Gastroesophageal sphincter (tissue), 4 donors: ENCODE measurements at regions not wholly inside any gene's neighbourhood (a gene's known extent, or its start where the extent isn't known, plus 50 kb on each side); places are given as distances from the start of the nearest gene placed in this dataset.

Experiments
- ATAC-seq: fragments of 150-250 bp; one replicate; pipeline ENCODE4 v1.9.1; 2016; ENCODE audit warnings: mild to moderate bottlenecking, moderate library complexity
- H3K27ac ChIP-seq, 4 donors: fragments of 200-600 bp; sonication (generic) in 3 of 4; 1 replicate in 3 of 4; 2 replicates in 1 of 4; pipeline ENCODE4 v1.5.1; 2016 to 2019
- H3K27me3 ChIP-seq: fragments of 200-600 bp; sonication (generic); one replicate; pipeline ENCODE4 v1.5.1; 2019
- H3K36me3 ChIP-seq, 2 donors: fragments of 200-600 bp; sonication (generic); one replicate each; pipeline ENCODE4 v1.5.1; 2019; ENCODE audit warnings: control low read depth in 1 of 2
- H3K4me1 ChIP-seq, 3 donors: fragments of 200-600 bp; sonication (generic); 1 replicate in 2 of 3; 2 replicates in 1 of 3; pipeline ENCODE4 v1.5.1; 2016 to 2019; ENCODE audit warnings: control low read depth in 2 of 3
- H3K4me3 ChIP-seq, 2 donors: fragments of 200-600 bp; sonication (generic); one replicate each; pipeline ENCODE4 v1.5.1; 2019; ENCODE audit warnings: mild to moderate bottlenecking in 1 of 2, moderate library complexity in 1 of 2
- H3K9me3 ChIP-seq, 3 donors: fragments of 200-600 bp; sonication (generic); one replicate each; pipeline ENCODE4 v1.5.1; 2017 to 2019; ENCODE audit warnings: control low read depth in 2 of 3
- EP300 ChIP-seq: sonication (generic); formaldehyde crosslinking; IDR thresholded peaks from one replicate; pipeline ENCODE4 v1.6.1; 2017; ENCODE audit warnings: antibody characterized with exemption, mild to moderate bottlenecking
- POLR2A ChIP-seq, 2 donors: fragments of 450-650 bp; IDR thresholded peaks; one replicate each; pipeline ENCODE4 v1.6.1; 2017; ENCODE audit warnings: antibody characterized with exemption in 2 of 2, mild to moderate bottlenecking in 2 of 2, moderate library complexity in 1 of 2
- POLR2AphosphoS5 ChIP-seq: sonication (generic); formaldehyde crosslinking; IDR thresholded peaks from one replicate; pipeline ENCODE4 v1.6.1; 2017; ENCODE audit warnings: antibody characterized with exemption
- WGBS, 2 donors: methylation state at CpG; one replicate each; pipeline ENCODE4 v1.1.5; 2018; ENCODE audit warnings: low coverage in 1 of 2; 5-methylcytosine and 5-hydroxymethylcytosine counted together
- TF ChIP-seq, protein P1 (sequence below), 4 experiments: fragments of 200-600 bp in 2 of 4; fragments of 450-650 bp in 2 of 4; sonication (generic) in 1 of 4; IDR thresholded peaks; one replicate each; pipeline ENCODE4 v1.5.1; 2017 to 2019; ENCODE audit warnings: antibody characterized with exemption in 4 of 4, mild to moderate bottlenecking in 2 of 4, moderate library complexity in 2 of 4

DNA sequence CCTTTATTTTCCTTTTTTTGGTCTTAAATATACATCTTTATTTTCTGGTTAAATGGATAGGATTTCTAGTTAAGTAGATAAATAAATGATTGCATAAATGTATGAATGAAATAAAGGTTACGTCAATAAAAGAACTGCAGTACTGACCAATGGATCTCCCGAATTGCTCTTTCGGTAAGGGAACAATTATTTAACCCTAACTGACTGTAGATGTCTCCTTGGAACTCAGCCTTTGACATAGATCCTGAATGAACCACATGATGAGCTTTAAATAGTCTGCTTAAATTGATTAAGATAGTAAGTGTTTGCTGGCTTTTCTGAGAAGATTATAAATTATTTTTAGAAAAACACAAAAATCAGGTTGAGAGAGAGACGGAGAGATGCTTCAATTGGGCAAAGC, 391.0 kb upstream of the SYT1 start:
- H3K36me3 ChIP-seq, result no peaks in the 10 kb centered on the region
- H3K9me3 ChIP-seq, result peaks cover 0 to 11% (median 0%) of the 10 kb centered on the region in 3 donors
- no peaks in the 10 kb centered on the region for H3K4me1 ChIP-seq
- no peak for TF ChIP-seq EP300
- TF ChIP-seq, protein P1, sequence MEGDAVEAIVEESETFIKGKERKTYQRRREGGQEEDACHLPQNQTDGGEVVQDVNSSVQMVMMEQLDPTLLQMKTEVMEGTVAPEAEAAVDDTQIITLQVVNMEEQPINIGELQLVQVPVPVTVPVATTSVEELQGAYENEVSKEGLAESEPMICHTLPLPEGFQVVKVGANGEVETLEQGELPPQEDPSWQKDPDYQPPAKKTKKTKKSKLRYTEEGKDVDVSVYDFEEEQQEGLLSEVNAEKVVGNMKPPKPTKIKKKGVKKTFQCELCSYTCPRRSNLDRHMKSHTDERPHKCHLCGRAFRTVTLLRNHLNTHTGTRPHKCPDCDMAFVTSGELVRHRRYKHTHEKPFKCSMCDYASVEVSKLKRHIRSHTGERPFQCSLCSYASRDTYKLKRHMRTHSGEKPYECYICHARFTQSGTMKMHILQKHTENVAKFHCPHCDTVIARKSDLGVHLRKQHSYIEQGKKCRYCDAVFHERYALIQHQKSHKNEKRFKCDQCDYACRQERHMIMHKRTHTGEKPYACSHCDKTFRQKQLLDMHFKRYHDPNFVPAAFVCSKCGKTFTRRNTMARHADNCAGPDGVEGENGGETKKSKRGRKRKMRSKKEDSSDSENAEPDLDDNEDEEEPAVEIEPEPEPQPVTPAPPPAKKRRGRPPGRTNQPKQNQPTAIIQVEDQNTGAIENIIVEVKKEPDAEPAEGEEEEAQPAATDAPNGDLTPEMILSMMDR (IDR thresholded peaks at IDR 0.05), result no peak
- no peak for TF ChIP-seq POLR2A (IDR thresholded peaks at IDR 0.05)
- no peak for TF ChIP-seq POLR2AphosphoS5
- no peak overlapping the region for H3K4me3 ChIP-seq
- no peak for ATAC-seq
- no peaks in the 10 kb centered on the region for H3K27me3 ChIP-seq
- H3K27ac ChIP-seq, result no peak overlapping the region
- WGBS, 2 donors, result 71 to 86% methylated on average over 4 of the region's 4 CpGs

DNA sequence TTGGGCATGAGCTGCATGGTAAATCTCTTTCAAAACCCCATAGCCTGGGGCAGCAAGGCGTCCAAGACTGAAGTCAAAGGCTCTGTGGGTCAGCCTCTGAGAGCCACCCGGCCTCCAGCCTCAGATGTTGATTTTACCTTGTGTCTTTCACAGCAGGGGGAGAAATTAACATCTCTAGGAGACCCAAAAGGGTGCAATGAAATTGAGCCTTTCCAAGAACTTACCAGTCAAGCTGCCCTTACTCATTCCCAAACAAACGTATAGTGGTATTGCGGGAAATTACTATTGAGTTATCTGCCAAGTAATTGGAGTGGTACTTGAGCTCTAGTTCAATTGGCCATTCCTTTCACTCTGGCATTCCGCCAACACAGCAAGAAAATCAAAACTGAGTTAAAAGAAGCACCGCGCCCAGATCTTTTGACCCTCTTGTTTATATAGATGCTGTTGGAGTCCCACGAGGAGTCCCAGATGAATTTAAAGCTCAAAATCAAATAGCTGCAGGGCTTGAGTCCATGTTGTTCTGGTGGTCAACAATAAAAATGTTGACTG, 380.7 kb upstream of the SYT1 start:
- Histone ChIP-seq H3K4me1 (no peaks in the 10 kb centered on the region), H3K27me3 (no peaks in the 10 kb centered on the region), H3K27ac (no peak overlapping the region), H3K9me3 (no peaks in the 10 kb centered on the region), H3K4me3 (no peak overlapping the region), H3K36me3 (no peaks in the 10 kb centered on the region)
- no peak for TF ChIP-seq EP300
- TF ChIP-seq, protein P1 (IDR thresholded peaks at IDR 0.05), result no peak
- TF ChIP-seq POLR2AphosphoS5, result no peak
- TF ChIP-seq POLR2A (IDR thresholded peaks at IDR 0.05), result no peak
- WGBS, 2 donors, result 71 to 89% methylated on average over 3 to 8 of the region's 8 CpGs
- no peak for ATAC-seq

DNA sequence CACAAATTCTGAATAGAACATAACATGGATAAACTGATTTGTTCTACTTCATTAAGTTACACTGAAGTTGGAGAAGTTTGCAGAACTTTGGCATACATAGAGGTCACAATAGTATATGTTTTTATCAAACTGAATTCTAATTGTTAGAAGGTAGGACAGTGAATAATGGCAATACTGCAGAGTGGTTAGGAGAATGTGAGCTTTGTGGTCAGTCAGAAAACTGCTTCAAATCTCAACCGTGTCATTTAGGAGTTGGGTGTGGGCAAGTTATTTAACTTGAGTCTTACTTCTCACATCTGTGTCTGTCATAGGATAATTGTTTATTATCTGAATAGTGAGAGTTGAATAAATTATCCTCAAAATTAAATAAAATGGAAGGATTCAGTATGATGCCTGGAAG, 374.6 kb upstream of the SYT1 start:
- TF ChIP-seq EP300 (no peak), POLR2A (IDR thresholded peaks at IDR 0.05) (no peak), POLR2AphosphoS5 (no peak)
- TF ChIP-seq, protein P1 (IDR thresholded peaks at IDR 0.05), result no peak
- Histone ChIP-seq H3K4me1 (no peaks in the 10 kb centered on the region), H3K4me3 (no peak overlapping the region), H3K27me3 (no peaks in the 10 kb centered on the region), H3K27ac (no peak overlapping the region), H3K9me3 (no peaks in the 10 kb centered on the region), H3K36me3 (no peaks in the 10 kb centered on the region)
- no peak for ATAC-seq
- WGBS, 2 donors, result 46 to 53% methylated on average over 1 of the region's 1 CpG

DNA sequence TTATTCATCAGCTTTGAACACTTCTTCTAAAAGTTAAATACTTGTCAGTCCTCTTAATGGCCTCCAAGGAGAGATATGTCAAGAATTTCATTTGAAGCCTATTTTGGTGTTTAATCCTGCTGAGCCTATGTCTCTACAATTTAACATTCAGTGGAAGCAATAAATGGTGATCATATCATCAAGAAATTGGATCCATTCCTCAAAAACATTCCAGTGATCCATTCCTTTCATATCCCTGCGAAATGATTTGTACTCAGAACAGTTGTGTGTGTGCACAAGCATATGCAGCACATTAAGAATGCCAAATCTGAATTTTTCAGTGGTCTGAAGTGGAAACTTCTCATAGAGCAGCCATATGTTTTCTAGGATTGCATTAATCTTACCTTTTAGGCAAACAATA, 373.7 kb upstream of the SYT1 start:
- no peaks in the 10 kb centered on the region for H3K9me3 ChIP-seq
- ATAC-seq, result no peak
- no peaks in the 10 kb centered on the region for H3K4me1 ChIP-seq
- H3K27me3 ChIP-seq, result no peaks in the 10 kb centered on the region
- 31 to 60% methylated on average over 1 of the region's 1 CpG for WGBS, 2 donors
- H3K36me3 ChIP-seq, result no peaks in the 10 kb centered on the region
- no peak overlapping the region for H3K27ac ChIP-seq
- TF ChIP-seq POLR2AphosphoS5, result no peak
- TF ChIP-seq EP300, result no peak
- TF ChIP-seq, protein P1 (IDR thresholded peaks at IDR 0.05), result no peak
- no peak for TF ChIP-seq POLR2A (IDR thresholded peaks at IDR 0.05)
- H3K4me3 ChIP-seq, result no peak overlapping the region

DNA sequence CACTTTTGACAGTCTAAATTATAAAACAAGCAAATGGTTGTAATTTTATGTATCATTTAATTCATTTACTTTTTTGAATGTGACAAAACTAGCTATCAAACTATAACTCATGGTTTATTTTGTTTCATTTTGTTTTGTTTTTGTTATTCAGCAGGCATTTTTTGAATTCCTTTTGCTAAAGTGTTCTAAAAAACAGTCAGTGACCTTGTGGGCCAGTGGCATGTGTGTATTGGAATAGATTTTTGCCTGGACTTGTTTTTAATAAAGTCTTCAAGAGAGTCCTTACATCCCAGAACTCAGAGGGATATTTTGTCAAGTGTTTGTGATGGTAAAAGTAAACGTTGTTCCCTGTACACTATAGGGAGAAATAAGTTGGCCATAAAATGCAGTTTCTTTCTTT, 369.7 kb upstream of the SYT1 start:
- no peaks in the 10 kb centered on the region for H3K4me1 ChIP-seq
- H3K36me3 ChIP-seq, result no peaks in the 10 kb centered on the region
- WGBS, 2 donors, result 39 to 69% methylated on average over 1 of the region's 1 CpG
- H3K9me3 ChIP-seq, result no peaks in the 10 kb centered on the region
- H3K27me3 ChIP-seq, result no peaks in the 10 kb centered on the region
- H3K4me3 ChIP-seq, result no peak overlapping the region
- no peak for ATAC-seq
- TF ChIP-seq POLR2A (IDR thresholded peaks at IDR 0.05), result no peak
- TF ChIP-seq EP300, result no peak
- no peak for TF ChIP-seq POLR2AphosphoS5
- TF ChIP-seq, protein P1 (IDR thresholded peaks at IDR 0.05), result no peak
- no peak overlapping the region for H3K27ac ChIP-seq
